GM23338 (cell line): ENCODE measurements at regions not wholly inside any gene's neighbourhood (a gene's known extent, or its start where the extent isn't known, plus 50 kb on each side); places are given as distances from the start of the nearest gene placed in this dataset.

Source experiments
- ATAC-seq: fragments of 200-7000 bp; cut with Tn5 transposase; 3 replicates; pipeline ENCODE4 v1.9.1; 2020
- DNase-seq: peaks from one replicate; pipeline ENCODE4 v3.0.0-alpha.2; 2015; ENCODE audit warnings: low spot score
- H2AFZ ChIP-seq: fragments of 200-600 bp; sonication (generic); 2 replicates; pipeline ENCODE4 v1.8.0; 2016; ENCODE audit warnings: antibody characterized with exemption, mild to moderate bottlenecking, moderate library complexity
- H3F3A ChIP-seq: fragments of 200-600 bp; sonication (generic); replicated peaks from 2 replicates; pipeline ENCODE4 v1.8.0; 2017; ENCODE audit warnings: antibody characterized with exemption, mixed run types, low read depth
- H3K27ac ChIP-seq: fragments of 200-600 bp; sonication (generic); 2 replicates; pipeline ENCODE4 v1.6.1; 2016; ENCODE audit warnings: low read depth
- H3K27me3 ChIP-seq: fragments of 200-600 bp; sonication (generic); 2 replicates; pipeline ENCODE4 v1.8.0; 2016; ENCODE audit warnings: mild to moderate bottlenecking, mixed run types, moderate library complexity; ENCODE audit not compliant: insufficient read depth
- H3K36me3 ChIP-seq: fragments of 200-600 bp; sonication (generic); 2 replicates; pipeline ENCODE4 v1.8.0; 2016; ENCODE audit warnings: mild to moderate bottlenecking; ENCODE audit not compliant: insufficient read depth
- H3K4me1 ChIP-seq: fragments of 200-600 bp; sonication (generic); 2 replicates; pipeline ENCODE4 v1.8.0; 2016; ENCODE audit warnings: mild to moderate bottlenecking, moderate library complexity; ENCODE audit not compliant: insufficient read depth
- H3K4me2 ChIP-seq: fragments of 200-600 bp; sonication (generic); 2 replicates; pipeline ENCODE4 v1.7.1; 2017; ENCODE audit warnings: mixed run types
- H3K4me3 ChIP-seq: fragments of 200-600 bp; sonication (generic); 2 replicates; pipeline ENCODE4 v1.6.1; 2016; ENCODE audit warnings: mixed run types
- H3K79me2 ChIP-seq: fragments of 200-600 bp; sonication (generic); replicated peaks from 2 replicates; pipeline ENCODE4 v1.8.0; 2017; ENCODE audit warnings: mild to moderate bottlenecking; ENCODE audit not compliant: insufficient read depth
- H3K9me2 ChIP-seq: fragments of 200-600 bp; sonication (generic); 2 replicates; pipeline ENCODE4 v1.8.0; 2017; ENCODE audit not compliant: insufficient read depth
- H4K20me1 ChIP-seq: fragments of 200-600 bp; sonication (generic); replicated peaks from 2 replicates; pipeline ENCODE4 v1.8.0; 2017; ENCODE audit warnings: mild to moderate bottlenecking; ENCODE audit not compliant: insufficient read depth
- H3K27ac Mint-ChIP-seq: 2 replicates; pipeline ENCODE4 v1.8.0; 2020; ENCODE audit warnings: inconsistent platforms, mild to moderate bottlenecking, moderate library complexity, mixed read lengths
- H3K27me3 Mint-ChIP-seq: 3 replicates; pipeline ENCODE4 v1.8.0; 2022; ENCODE audit warnings: low read depth, mild to moderate bottlenecking, moderate library complexity, mixed read lengths, inconsistent platforms; ENCODE audit not compliant: insufficient read depth, poor library complexity
- H3K36me3 Mint-ChIP-seq: 3 replicates; pipeline ENCODE4 v1.8.0; 2021; ENCODE audit warnings: low read depth, mild to moderate bottlenecking, inconsistent platforms, moderate library complexity, mixed read lengths
- H3K4me1 Mint-ChIP-seq: 3 replicates; pipeline ENCODE4 v1.8.0; 2020; ENCODE audit warnings: mild to moderate bottlenecking, inconsistent platforms, mixed read lengths
- H3K4me3 Mint-ChIP-seq: 3 replicates; pipeline ENCODE4 v1.8.0; 2021; ENCODE audit warnings: moderate library complexity, mild to moderate bottlenecking, inconsistent platforms, mixed read lengths
- H3K9me3 Mint-ChIP-seq: 3 replicates; pipeline ENCODE4 v1.8.0; 2020; ENCODE audit warnings: moderate library complexity, mild to moderate bottlenecking, inconsistent platforms, mixed read lengths
- CTCF ChIP-seq, 2 experiments: fragments of 200-600 bp in 1 of 2; sonication (generic) in 1 of 2; conservative IDR thresholded peaks; 2 replicates each; pipeline versions ENCODE4 v1.5.1 to v1.6.1; 2016 to 2017; ENCODE audit warnings: antibody characterized with exemption in 2 of 2, low read depth in 2 of 2, mild to moderate bottlenecking in 2 of 2, moderate library complexity in 1 of 2
- ETS1 ChIP-seq: IDR thresholded peaks from 2 replicates; pipeline ENCODE4 v1.6.1; 2016; ENCODE audit warnings: antibody characterized with exemption
- EZH2 ChIP-seq: fragments of 200-600 bp; sonication (generic); IDR thresholded peaks from one replicate; pipeline ENCODE4 v1.8.0; 2017; ENCODE audit warnings: antibody characterized with exemption, mild to moderate bottlenecking, low read depth; ENCODE audit not compliant: unreplicated experiment
- EZH2phosphoT487 ChIP-seq: fragments of 200-600 bp; sonication (generic); IDR thresholded peaks from one replicate; pipeline ENCODE4 v1.8.1; 2018; ENCODE audit warnings: antibody characterized with exemption; ENCODE audit not compliant: unreplicated experiment
- JUNB ChIP-seq: IDR thresholded peaks from one replicate; pipeline ENCODE4 v1.6.1; 2016; ENCODE audit warnings: antibody characterized with exemption; ENCODE audit not compliant: unreplicated experiment
- NANOG ChIP-seq: IDR thresholded peaks from 2 replicates; pipeline ENCODE4 v1.6.1; 2016; ENCODE audit warnings: antibody characterized with exemption, borderline replicate concordance
- POLR2AphosphoS5 ChIP-seq: IDR thresholded peaks from 2 replicates; pipeline ENCODE4 v1.6.1; 2016; ENCODE audit warnings: antibody characterized with exemption, low read depth
- REST ChIP-seq: IDR thresholded peaks from one replicate; pipeline ENCODE4 v1.6.1; 2018; ENCODE audit warnings: antibody characterized with exemption; ENCODE audit not compliant: unreplicated experiment
- STAT1 ChIP-seq: IDR thresholded peaks from one replicate; pipeline ENCODE4 v1.6.1; 2016; ENCODE audit warnings: antibody characterized with exemption; ENCODE audit not compliant: unreplicated experiment
- ZNF114 ChIP-seq: fragments of 250-450 bp; sonication (Bioruptor Pico); IDR thresholded peaks from 2 replicates; pipeline ENCODE4 v1.5.0; 2020; ENCODE audit warnings: mild to moderate bottlenecking, moderate library complexity

GRCh38 chr11:103716363-103716762 lies 320.1 kb upstream of the DDI1 start:
- Mint-ChIP-seq H3K36me3 (no peaks in the 10 kb centered on the region), H3K9me3 (no peaks in the 10 kb centered on the region), H3K27ac (no peak overlapping the region), H3K4me3 (no peak overlapping the region), H3K27me3 (no peaks in the 10 kb centered on the region), H3K4me1 (no peaks in the 10 kb centered on the region)
- H3K4me2 ChIP-seq = no peak overlapping the region
- H3K4me1 ChIP-seq = no peaks in the 10 kb centered on the region
- H3K36me3 ChIP-seq = no peaks in the 10 kb centered on the region
- H3K9me2 ChIP-seq = 0 out of 2 replicates have a peak, but pooled peaks cover 8% of the 10 kb centered on the region
- no peak overlapping the region for H3K27ac ChIP-seq
- no peaks in the 10 kb centered on the region for H3K27me3 ChIP-seq
- no peaks in the 10 kb centered on the region for H3K79me2 ChIP-seq
- TF ChIP-seq REST (no peak), NANOG (no peak), EZH2 (no peak), STAT1 (no peak), POLR2AphosphoS5 (no peak)
- no peaks in the 10 kb centered on the region for H3F3A ChIP-seq
- no peak for DNase-seq
- ATAC-seq = no peak
- no peak overlapping the region for H3K4me3 ChIP-seq
- H2AFZ ChIP-seq = peak overlapping the region; percentile 35; the same call in 1 of the 2 replicates
- H4K20me1 ChIP-seq = no peaks in the 10 kb centered on the region

- Histone ChIP-seq H4K20me1 (no peaks in the 10 kb centered on the region), H3K79me2 (no peaks in the 10 kb centered on the region), H3K36me3 (no peaks in the 10 kb centered on the region; the same call in 1 of the 2 replicates), H3K9me2 (peaks cover 10% of the 10 kb centered on the region; the same call in 1 of the 2 replicates), H3F3A (no peaks in the 10 kb centered on the region), H3K4me3 (no peak overlapping the region), H3K27me3 (no peaks in the 10 kb centered on the region), H3K4me2 (no peak overlapping the region), H2AFZ (no peak overlapping the region), H3K4me1 (no peaks in the 10 kb centered on the region; the same call in 1 of the 2 replicates), H3K27ac (no peak overlapping the region)
- no peak overlapping the region for H3K4me3 Mint-ChIP-seq
- H3K27me3 Mint-ChIP-seq = no peaks in the 10 kb centered on the region
- peaks cover 64% of the 10 kb centered on the region for H3K9me3 Mint-ChIP-seq
- no peak overlapping the region for H3K27ac Mint-ChIP-seq
- DNase-seq (no peak), ATAC-seq (no peak)
- peaks cover 42% of the 10 kb centered on the region for H3K36me3 Mint-ChIP-seq
- peaks cover 5% of the 10 kb centered on the region; the same call in 2 of the 3 replicates for H3K4me1 Mint-ChIP-seq
- TF ChIP-seq JUNB = no peak
- no peak for TF ChIP-seq EZH2
- TF ChIP-seq ETS1 = no peak
- TF ChIP-seq CTCF (conservative IDR thresholded peaks at IDR 0.05; ENCODE audit: low read depth in 2 of 2) = no peak
- TF ChIP-seq STAT1 = no peak
- TF ChIP-seq NANOG = no peak
- TF ChIP-seq EZH2phosphoT487 = no peak
- TF ChIP-seq ZNF114 = no peak
These were observed 309.2 kb upstream of the DDI1 start for GRCh38 chr11:103727262-103727661.
